Breast epithelium (tissue), 4 donors: ENCODE measurements at regions not wholly inside any gene's neighbourhood (a gene's known extent, or its start where the extent isn't known, plus 50 kb on each side); places are given as distances from the start of the nearest gene placed in this dataset.

ENCODE experiments used
- DNase-seq, 2 donors: peaks; one replicate each; pipeline ENCODE4 v3.0.0-alpha.2; 2019; ENCODE audit warnings: low spot score in 2 of 2
- H3K27ac ChIP-seq, 2 donors: fragments of 200-600 bp; sonication (generic) in 1 of 2; one replicate each; pipeline ENCODE4 v1.5.1; 2016 to 2019; ENCODE audit warnings: mild to moderate bottlenecking in 1 of 2
- H3K27me3 ChIP-seq, 2 donors: fragments of 200-600 bp; sonication (generic) in 1 of 2; one replicate each; pipeline versions ENCODE4 v1.5.1 to v1.6.0; 2017 to 2019; ENCODE audit warnings: control low read depth in 1 of 2, mild to moderate bottlenecking in 1 of 2
- H3K36me3 ChIP-seq: fragments of 200-600 bp; one replicate; pipeline ENCODE4 v1.5.1; 2019
- H3K4me1 ChIP-seq, 2 donors: fragments of 200-600 bp; sonication (generic); one replicate each; pipeline ENCODE4 v1.5.1; 2016 to 2019; ENCODE audit warnings: control low read depth in 1 of 2
- H3K4me3 ChIP-seq, 3 donors: fragments of 200-600 bp; sonication (generic); 1 replicate in 2 of 3; 2 replicates in 1 of 3; pipeline ENCODE4 v1.5.1; 2016 to 2019; ENCODE audit warnings: mild to moderate bottlenecking in 3 of 3, moderate library complexity in 2 of 3
- H3K9me3 ChIP-seq, 2 donors: fragments of 200-600 bp; sonication (generic) in 1 of 2; one replicate each; pipeline ENCODE4 v1.5.1; 2016 to 2019; ENCODE audit warnings: control low read depth in 1 of 2
- CTCF ChIP-seq, 3 donors: fragments of 450-650 bp; IDR thresholded peaks; one replicate each; pipeline ENCODE4 v1.5.1; 2016 to 2017; ENCODE audit warnings: antibody characterized with exemption in 3 of 3, mild to moderate bottlenecking in 3 of 3, moderate library complexity in 3 of 3
- POLR2A ChIP-seq: fragments of 450-650 bp; IDR thresholded peaks from one replicate; pipeline ENCODE4 v1.6.1; 2016; ENCODE audit warnings: antibody characterized with exemption, mild to moderate bottlenecking, moderate library complexity
- POLR2AphosphoS5 ChIP-seq, 3 donors: sonication (generic); formaldehyde crosslinking; IDR thresholded peaks; one replicate each; pipeline ENCODE4 v1.6.1; 2017; ENCODE audit warnings: antibody characterized with exemption in 3 of 3
- intact Hi-C: fragments of 100-400 bp; cut with DNase I; formaldehyde crosslinking; loops from one replicate; pipeline ENCODE4 v1.15.1; 2023; ENCODE audit warnings: low total_unique reads

- Histone ChIP-seq H3K27ac (no peak overlapping the region), H3K4me3 (no peak overlapping the region), H3K27me3 (no peaks in the 10 kb centered on the region), H3K4me1 (no peaks in the 10 kb centered on the region), H3K9me3 (no peaks in the 10 kb centered on the region), H3K36me3 (no peaks in the 10 kb centered on the region)
- no peak for TF ChIP-seq POLR2AphosphoS5 (IDR thresholded peaks at IDR 0.05)
- no peak for TF ChIP-seq CTCF (IDR thresholded peaks at IDR 0.05)
- TF ChIP-seq POLR2A, result no peak
- DNase-seq, result no peak
- intact Hi-C loops, result no loop called here
Observed at GRCh38 chr6:163786995-163787671, 372.6 kb downstream of the QKI start.

DNA sequence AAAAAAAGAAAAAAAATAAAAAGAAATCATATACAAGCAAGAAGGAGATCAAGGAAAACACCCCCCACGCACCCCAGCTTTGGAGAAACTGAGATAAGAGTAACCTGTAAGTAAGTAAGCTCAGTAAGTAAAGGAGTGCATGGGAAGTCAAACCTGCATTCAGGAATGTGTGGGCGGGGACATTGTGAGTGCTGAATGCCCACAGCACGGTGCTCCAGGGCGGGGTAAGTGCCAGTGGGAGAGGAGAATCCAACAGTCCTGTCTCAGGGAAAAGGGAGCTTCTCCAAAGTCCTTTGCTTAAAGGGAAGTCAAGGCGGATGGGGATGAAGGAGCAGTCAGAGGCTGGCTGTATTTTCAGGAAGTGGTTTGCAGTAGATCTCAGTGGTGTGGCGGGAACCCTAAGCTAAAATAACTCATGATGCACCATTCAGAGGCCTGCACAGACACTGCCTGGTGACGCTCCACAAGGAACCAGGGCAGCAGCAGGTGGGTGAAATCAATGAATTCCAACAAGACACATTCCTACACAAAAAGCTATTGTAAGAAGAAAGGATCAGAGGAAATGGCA lies 368.0 kb downstream of the QKI start:
- no peak overlapping the region for H3K4me3 ChIP-seq
- no peaks in the 10 kb centered on the region for H3K4me1 ChIP-seq
- H3K27me3 ChIP-seq, result no peaks in the 10 kb centered on the region
- H3K36me3 ChIP-seq, result no peaks in the 10 kb centered on the region
- DNase-seq, result no peak
- H3K9me3 ChIP-seq, result no peaks in the 10 kb centered on the region
- no peak overlapping the region for H3K27ac ChIP-seq
- intact Hi-C loops, result no loop called here
- TF ChIP-seq POLR2AphosphoS5 (IDR thresholded peaks at IDR 0.05) (no peak), CTCF (IDR thresholded peaks at IDR 0.05) (no peak), POLR2A (no peak)

DNA sequence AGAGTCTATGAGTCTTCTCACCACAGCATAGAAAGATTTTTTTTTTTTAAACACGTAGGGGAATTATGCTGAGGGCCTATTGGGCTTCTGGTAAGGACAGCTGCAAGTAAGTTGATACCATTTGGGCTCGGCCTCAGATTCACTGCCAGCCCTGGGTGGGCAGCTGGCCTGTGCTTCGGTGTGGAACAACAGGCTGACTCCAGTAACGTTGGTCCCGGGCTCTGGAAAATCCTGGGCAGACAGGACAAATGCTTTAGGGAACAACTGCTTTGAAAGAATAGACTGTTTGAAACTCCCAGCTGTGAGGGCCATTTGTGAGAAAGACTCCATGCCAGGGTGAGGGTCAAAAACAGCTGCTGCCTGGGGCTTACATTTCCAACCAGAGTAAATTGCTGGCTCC lies 366.5 kb downstream of the QKI start:
- Histone ChIP-seq H3K27me3 (no peaks in the 10 kb centered on the region), H3K27ac (no peak overlapping the region), H3K4me1 (no peaks in the 10 kb centered on the region), H3K36me3 (no peaks in the 10 kb centered on the region), H3K4me3 (no peak overlapping the region), H3K9me3 (no peaks in the 10 kb centered on the region)
- DNase-seq, result peak in 1 of 2 donors; percentile 32
- TF ChIP-seq CTCF (IDR thresholded peaks at IDR 0.05) (no peak), POLR2A (no peak), POLR2AphosphoS5 (IDR thresholded peaks at IDR 0.05) (no peak)
- intact Hi-C loops, result no loop called here

GRCh38 chr6:163779727-163780284 lies 365.3 kb downstream of the QKI start:
- H3K4me3 ChIP-seq, result no peak overlapping the region
- H3K27ac ChIP-seq, result no peak overlapping the region
- no peak for TF ChIP-seq POLR2AphosphoS5 (IDR thresholded peaks at IDR 0.05)
- H3K36me3 ChIP-seq, result no peaks in the 10 kb centered on the region
- no peaks in the 10 kb centered on the region for H3K9me3 ChIP-seq
- H3K27me3 ChIP-seq, result no peaks in the 10 kb centered on the region
- intact Hi-C loops, result no loop called here
- DNase-seq, result no peak
- no peaks in the 10 kb centered on the region for H3K4me1 ChIP-seq

- Histone ChIP-seq H3K9me3 (no peaks in the 10 kb centered on the region), H3K27ac (no peak overlapping the region), H3K4me1 (no peaks in the 10 kb centered on the region), H3K27me3 (no peaks in the 10 kb centered on the region), H3K36me3 (no peaks in the 10 kb centered on the region), H3K4me3 (no peak overlapping the region)
- intact Hi-C loops, result no loop called here
- no peak for DNase-seq
- TF ChIP-seq POLR2AphosphoS5 (IDR thresholded peaks at IDR 0.05) (no peak), POLR2A (no peak), CTCF (IDR thresholded peaks at IDR 0.05) (no peak)
Observed at GRCh38 chr6:163777716-163778115, 363.2 kb downstream of the QKI start.
